HCT116 (cell line): ENCODE measurements at regions not wholly inside any gene's neighbourhood (a gene's known extent, or its start where the extent isn't known, plus 50 kb on each side); places are given as distances from the start of the nearest gene placed in this dataset.

ENCODE experiments used
- CEBPB ChIP-seq: IDR thresholded peaks from 2 replicates; pipeline ENCODE4 v1.6.1; 2012; ENCODE audit warnings: low read depth
- ELF1 ChIP-seq: IDR thresholded peaks from 2 replicates; pipeline ENCODE4 v1.6.1; 2012; ENCODE audit warnings: low read depth, borderline replicate concordance
- EZH2 ChIP-seq: fragments of 200-600 bp; sonication (generic); IDR thresholded peaks from 2 replicates; pipeline ENCODE4 v1.6.1; 2017; ENCODE audit warnings: antibody characterized with exemption, mixed run types
- EZH2phosphoT487 ChIP-seq: fragments of 200-600 bp; IDR thresholded peaks from 2 replicates; pipeline ENCODE4 v1.6.1; 2018; ENCODE audit warnings: antibody characterized with exemption, borderline replicate concordance
- FOSL1 ChIP-seq: IDR thresholded peaks from 2 replicates; pipeline ENCODE4 v1.6.1; 2012; ENCODE audit warnings: low read depth
- POLR2A ChIP-seq: IDR thresholded peaks from 2 replicates; pipeline ENCODE4 v1.7.0; 2011; ENCODE audit warnings: borderline replicate concordance; ENCODE audit not compliant: insufficient read depth, insufficient read length; ENCODE audit errors: extremely low read depth
- TCF7L2 ChIP-seq: IDR thresholded peaks from 2 replicates; pipeline ENCODE4 v1.7.0; 2011; ENCODE audit warnings: borderline replicate concordance, inconsistent platforms; ENCODE audit not compliant: insufficient read depth, insufficient read length; ENCODE audit errors: extremely low read depth
- TF ChIP-seq, protein P1 (sequence below): IDR thresholded peaks from 2 replicates; pipeline ENCODE4 v1.6.1; 2012
- TF ChIP-seq, protein P2 (sequence below), 3 experiments: fragments of 200-600 bp in 1 of 3; sonication (generic) in 1 of 3; IDR thresholded peaks in 2 of 3; conservative IDR thresholded peaks in 1 of 3; 2 replicates each; pipeline ENCODE4 v1.5.1; 2012 to 2017; ENCODE audit warnings: low read depth in 2 of 3, low read length in 2 of 3, antibody characterized with exemption in 1 of 3, borderline replicate concordance in 1 of 3, control low read depth in 1 of 3, mild to moderate bottlenecking in 1 of 3, mixed read lengths in 1 of 3, mixed run types in 1 of 3, moderate library complexity in 1 of 3; ENCODE audit not compliant: insufficient read depth in 1 of 3
- TF ChIP-seq, protein P3 (sequence below): IDR thresholded peaks from 2 replicates; pipeline ENCODE4 v1.6.1; 2012; ENCODE audit warnings: low read depth

DNA sequence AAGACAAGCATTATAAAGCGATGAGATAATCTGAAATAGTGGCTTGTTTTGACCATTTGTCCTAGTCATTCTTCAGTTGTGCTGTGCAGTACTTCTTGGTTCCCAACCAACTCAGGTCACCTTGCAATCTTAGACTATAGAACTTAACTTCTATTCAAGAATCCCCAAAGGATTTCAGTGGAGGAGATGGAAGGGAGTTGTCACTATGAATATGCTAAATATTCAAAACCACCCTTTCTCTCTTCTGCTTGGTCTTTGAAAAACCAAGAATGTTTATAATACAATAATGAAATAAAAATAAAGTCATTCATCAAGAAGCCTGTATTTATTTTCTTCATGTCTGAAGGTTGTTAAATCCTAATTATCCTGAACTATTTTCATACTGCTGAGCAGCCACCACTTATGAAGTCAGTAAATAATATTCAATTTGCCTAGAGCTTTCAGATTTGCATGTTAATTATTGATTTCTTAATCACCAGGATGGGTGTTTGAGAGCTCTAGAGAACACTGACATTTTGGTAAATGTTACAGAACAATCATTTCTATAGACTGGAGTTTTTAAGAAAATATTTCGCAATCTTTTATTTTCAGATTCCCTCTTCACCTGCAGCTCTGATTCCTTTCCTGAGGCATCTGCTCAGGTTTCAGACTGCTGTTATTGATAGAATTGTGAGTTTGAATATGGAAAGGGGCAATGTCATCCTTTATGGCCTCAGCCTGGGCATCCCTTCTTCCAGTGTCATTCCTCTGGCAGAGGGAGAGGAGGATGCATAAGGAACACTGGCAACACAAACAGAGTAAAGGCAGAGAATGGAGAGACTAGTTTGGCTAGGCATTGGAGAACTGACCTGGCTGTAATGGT lies 91.5 kb upstream of the USP47 start:
- TF ChIP-seq CEBPB, result no peak
- TF ChIP-seq, protein P1, sequence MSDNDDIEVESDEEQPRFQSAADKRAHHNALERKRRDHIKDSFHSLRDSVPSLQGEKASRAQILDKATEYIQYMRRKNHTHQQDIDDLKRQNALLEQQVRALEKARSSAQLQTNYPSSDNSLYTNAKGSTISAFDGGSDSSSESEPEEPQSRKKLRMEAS, result no peak
- no peak for TF ChIP-seq TCF7L2
- TF ChIP-seq, protein P2, sequence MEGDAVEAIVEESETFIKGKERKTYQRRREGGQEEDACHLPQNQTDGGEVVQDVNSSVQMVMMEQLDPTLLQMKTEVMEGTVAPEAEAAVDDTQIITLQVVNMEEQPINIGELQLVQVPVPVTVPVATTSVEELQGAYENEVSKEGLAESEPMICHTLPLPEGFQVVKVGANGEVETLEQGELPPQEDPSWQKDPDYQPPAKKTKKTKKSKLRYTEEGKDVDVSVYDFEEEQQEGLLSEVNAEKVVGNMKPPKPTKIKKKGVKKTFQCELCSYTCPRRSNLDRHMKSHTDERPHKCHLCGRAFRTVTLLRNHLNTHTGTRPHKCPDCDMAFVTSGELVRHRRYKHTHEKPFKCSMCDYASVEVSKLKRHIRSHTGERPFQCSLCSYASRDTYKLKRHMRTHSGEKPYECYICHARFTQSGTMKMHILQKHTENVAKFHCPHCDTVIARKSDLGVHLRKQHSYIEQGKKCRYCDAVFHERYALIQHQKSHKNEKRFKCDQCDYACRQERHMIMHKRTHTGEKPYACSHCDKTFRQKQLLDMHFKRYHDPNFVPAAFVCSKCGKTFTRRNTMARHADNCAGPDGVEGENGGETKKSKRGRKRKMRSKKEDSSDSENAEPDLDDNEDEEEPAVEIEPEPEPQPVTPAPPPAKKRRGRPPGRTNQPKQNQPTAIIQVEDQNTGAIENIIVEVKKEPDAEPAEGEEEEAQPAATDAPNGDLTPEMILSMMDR (IDR thresholded peaks at IDR 0.05 in 2 of 3, conservative IDR thresholded peaks at IDR 0.05 in 1 of 3; ENCODE audit: borderline replicate concordance in 1 of 3, insufficient read depth in 1 of 3, low read depth in 2 of 3, low read length in 2 of 3), result no peak
- no peak for TF ChIP-seq ELF1
- no peak for TF ChIP-seq EZH2
- TF ChIP-seq EZH2phosphoT487, result no peak
- TF ChIP-seq POLR2A, result no peak
- no peak for TF ChIP-seq FOSL1
- TF ChIP-seq, protein P3, sequence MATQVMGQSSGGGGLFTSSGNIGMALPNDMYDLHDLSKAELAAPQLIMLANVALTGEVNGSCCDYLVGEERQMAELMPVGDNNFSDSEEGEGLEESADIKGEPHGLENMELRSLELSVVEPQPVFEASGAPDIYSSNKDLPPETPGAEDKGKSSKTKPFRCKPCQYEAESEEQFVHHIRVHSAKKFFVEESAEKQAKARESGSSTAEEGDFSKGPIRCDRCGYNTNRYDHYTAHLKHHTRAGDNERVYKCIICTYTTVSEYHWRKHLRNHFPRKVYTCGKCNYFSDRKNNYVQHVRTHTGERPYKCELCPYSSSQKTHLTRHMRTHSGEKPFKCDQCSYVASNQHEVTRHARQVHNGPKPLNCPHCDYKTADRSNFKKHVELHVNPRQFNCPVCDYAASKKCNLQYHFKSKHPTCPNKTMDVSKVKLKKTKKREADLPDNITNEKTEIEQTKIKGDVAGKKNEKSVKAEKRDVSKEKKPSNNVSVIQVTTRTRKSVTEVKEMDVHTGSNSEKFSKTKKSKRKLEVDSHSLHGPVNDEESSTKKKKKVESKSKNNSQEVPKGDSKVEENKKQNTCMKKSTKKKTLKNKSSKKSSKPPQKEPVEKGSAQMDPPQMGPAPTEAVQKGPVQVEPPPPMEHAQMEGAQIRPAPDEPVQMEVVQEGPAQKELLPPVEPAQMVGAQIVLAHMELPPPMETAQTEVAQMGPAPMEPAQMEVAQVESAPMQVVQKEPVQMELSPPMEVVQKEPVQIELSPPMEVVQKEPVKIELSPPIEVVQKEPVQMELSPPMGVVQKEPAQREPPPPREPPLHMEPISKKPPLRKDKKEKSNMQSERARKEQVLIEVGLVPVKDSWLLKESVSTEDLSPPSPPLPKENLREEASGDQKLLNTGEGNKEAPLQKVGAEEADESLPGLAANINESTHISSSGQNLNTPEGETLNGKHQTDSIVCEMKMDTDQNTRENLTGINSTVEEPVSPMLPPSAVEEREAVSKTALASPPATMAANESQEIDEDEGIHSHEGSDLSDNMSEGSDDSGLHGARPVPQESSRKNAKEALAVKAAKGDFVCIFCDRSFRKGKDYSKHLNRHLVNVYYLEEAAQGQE, result no peak
